Renal cortex interstitium (tissue), 11 donors: ENCODE measurements at regions not wholly inside any gene's neighbourhood (a gene's known extent, or its start where the extent isn't known, plus 50 kb on each side); places are given as distances from the start of the nearest gene placed in this dataset.
"Not testable (repeated sequence)": the region's sequence is repeated elsewhere in the genome, so short reads cannot be mapped to it uniquely, and the experiment has no call there.

ENCODE experiments used
- DNase-seq, 11 donors: peaks; one replicate each; pipeline ENCODE4 v3.0.0-alpha.2; 2013; ENCODE audit warnings: low read depth in 9 of 11, low spot score in 4 of 11; ENCODE audit errors: extremely low read depth in 1 of 11

GRCh38 chr5:99562937-99563627 lies 634.3 kb upstream of the CHD1 start:
- not testable (repeated sequence) for DNase-seq

GRCh38 chr5:99553211-99553810 lies 624.5 kb upstream of the CHD1 start:
- DNase-seq: no peak

- DNase-seq: peak in 1 of 11 donors; percentile 4
Observed at GRCh38 chr5:99544356-99544755, 615.5 kb upstream of the CHD1 start.

GRCh38 chr5:99543841-99544240 lies 615.0 kb upstream of the CHD1 start:
- no peak for DNase-seq

- DNase-seq: not testable (repeated sequence)
Observed at GRCh38 chr5:99534241-99534640, 605.4 kb upstream of the CHD1 start.

GRCh38 chr5:99521666-99522065 lies 592.9 kb upstream of the CHD1 start:
- not testable (repeated sequence) for DNase-seq

GRCh38 chr5:99515864-99516490 lies 587.2 kb upstream of the CHD1 start:
- peak in 7 of 11 donors; percentile 1 to 12 (median 7) for DNase-seq

GRCh38 chr5:99510237-99510866 lies 581.5 kb upstream of the CHD1 start:
- DNase-seq: not testable (repeated sequence)

GRCh38 chr5:99509064-99509463 lies 580.3 kb upstream of the CHD1 start:
- not testable (repeated sequence) for DNase-seq

GRCh38 chr5:99495456-99495855 lies 566.6 kb upstream of the CHD1 start:
- DNase-seq: not testable (repeated sequence)

- DNase-seq: not testable (repeated sequence)
Observed at GRCh38 chr5:99478450-99478849, 549.6 kb upstream of the CHD1 start.

- DNase-seq: not testable (repeated sequence)
Observed at GRCh38 chr5:99473328-99473727, 544.5 kb upstream of the CHD1 start.

- not testable (repeated sequence) for DNase-seq
Observed at GRCh38 chr5:99471726-99472125, 542.9 kb upstream of the CHD1 start.

- DNase-seq: not testable (repeated sequence)
Observed at GRCh38 chr5:99471178-99471577, 542.4 kb upstream of the CHD1 start.

GRCh38 chr5:99470636-99471035 lies 541.8 kb upstream of the CHD1 start:
- not testable (repeated sequence) for DNase-seq

GRCh38 chr5:99460701-99461100 lies 531.9 kb upstream of the CHD1 start:
- DNase-seq: no peak

- DNase-seq: no peak
Observed at GRCh38 chr5:99453196-99453595, 524.4 kb upstream of the CHD1 start.

- DNase-seq: no peak
Observed at GRCh38 chr5:99449786-99450185, 521.0 kb upstream of the CHD1 start.

GRCh38 chr5:99445805-99446204 lies 517.0 kb upstream of the CHD1 start:
- no peak for DNase-seq

GRCh38 chr5:99441235-99441634 lies 512.4 kb upstream of the CHD1 start:
- DNase-seq: no peak
